ENCODE measurements at regions not wholly inside any gene's neighbourhood (a gene's known extent, or its start where the extent isn't known, plus 50 kb on each side); places are given as distances from the start of the nearest gene placed in this dataset.

GRCh38 chr10:4008676-4009382 lies 223.8 kb upstream of the KLF6 start:
- H3K9me3 Mint-ChIP-seq (ENCODE audit: unreplicated experiment), result no peaks in the 10 kb centered on the region
- DNase-seq, result no peak
- BruUV-seq (replicated peaks), result no TSS peak
- Histone ChIP-seq H3K9me3 (no peaks in the 10 kb centered on the region), H3K4me3 (ENCODE audit: low read depth, low read length) (no peak overlapping the region), H3K36me3 (ENCODE audit: control insufficient read depth, insufficient read depth, low read length) (no peaks in the 10 kb centered on the region), H3K27me3 (replicated peaks; ENCODE audit: control insufficient read depth, insufficient read depth, low read length) (no peaks in the 10 kb centered on the region), H3K4me1 (0 out of 2 replicates have a peak, but pooled peaks cover 3% of the 10 kb centered on the region)
- H3K4me3 Mint-ChIP-seq (ENCODE audit: unreplicated experiment), result no peak overlapping the region
- peaks cover 5% of the 10 kb centered on the region for H3K4me1 Mint-ChIP-seq (ENCODE audit: low read depth, unreplicated experiment)
- no peak overlapping the region for H3K27ac Mint-ChIP-seq (ENCODE audit: unreplicated experiment)
- intact Hi-C loops (cut with micrococcal nuclease; ENCODE audit: unreplicated experiment), result no loop called here
- TF ChIP-seq CTCF (IDR thresholded peaks at IDR 0.05; ENCODE audit: insufficient read depth in 1 of 2, low read depth in 1 of 2, low read length in 1 of 2, severe bottlenecking in 1 of 2, unreplicated experiment in 1 of 2), result no peak
- H3K36me3 Mint-ChIP-seq (ENCODE audit: insufficient read depth, unreplicated experiment), result no peaks in the 10 kb centered on the region
- ChIA-PET CTCF (no interaction called here), POLR2A (no interaction called here)
- H3K27me3 Mint-ChIP-seq (ENCODE audit: insufficient read depth, unreplicated experiment), result no peaks in the 10 kb centered on the region

GRCh38 chr10:4007771-4008170 lies 222.8 kb upstream of the KLF6 start:
- intact Hi-C loops (cut with micrococcal nuclease; ENCODE audit: unreplicated experiment), result no loop called here
- Mint-ChIP-seq H3K4me3 (ENCODE audit: unreplicated experiment) (no peak overlapping the region), H3K36me3 (ENCODE audit: insufficient read depth, unreplicated experiment) (no peaks in the 10 kb centered on the region), H3K4me1 (ENCODE audit: low read depth, unreplicated experiment) (peaks cover 5% of the 10 kb centered on the region), H3K9me3 (ENCODE audit: unreplicated experiment) (no peaks in the 10 kb centered on the region), H3K27ac (ENCODE audit: unreplicated experiment) (no peak overlapping the region), H3K27me3 (ENCODE audit: insufficient read depth, unreplicated experiment) (no peaks in the 10 kb centered on the region)
- TF ChIP-seq CTCF (IDR thresholded peaks at IDR 0.05; ENCODE audit: insufficient read depth in 1 of 2, low read depth in 1 of 2, low read length in 1 of 2, severe bottlenecking in 1 of 2, unreplicated experiment in 1 of 2), result no peak
- Histone ChIP-seq H3K36me3 (ENCODE audit: control insufficient read depth, insufficient read depth, low read length) (no peaks in the 10 kb centered on the region), H3K4me1 (0 out of 2 replicates have a peak, but pooled peaks cover 3% of the 10 kb centered on the region), H3K9me3 (no peaks in the 10 kb centered on the region), H3K27me3 (replicated peaks; ENCODE audit: control insufficient read depth, insufficient read depth, low read length) (no peaks in the 10 kb centered on the region), H3K4me3 (ENCODE audit: low read depth, low read length) (no peak overlapping the region)
- no TSS peak for BruUV-seq (replicated peaks)
- POLR2A ChIA-PET, result no interaction called here
- no peak for DNase-seq
- CTCF ChIA-PET, result no interaction called here

GRCh38 chr10:4006858-4007257 lies 221.8 kb upstream of the KLF6 start:
- no peak for TF ChIP-seq CTCF (IDR thresholded peaks at IDR 0.05; ENCODE audit: insufficient read depth in 1 of 2, low read depth in 1 of 2, low read length in 1 of 2, severe bottlenecking in 1 of 2, unreplicated experiment in 1 of 2)
- BruUV-seq (replicated peaks), result no TSS peak
- ChIA-PET CTCF (no interaction called here), POLR2A (no interaction called here)
- Histone ChIP-seq H3K4me3 (ENCODE audit: low read depth, low read length) (no peak overlapping the region), H3K4me1 (0 out of 2 replicates have a peak, but pooled peaks cover 3% of the 10 kb centered on the region), H3K27me3 (replicated peaks; ENCODE audit: control insufficient read depth, insufficient read depth, low read length) (no peaks in the 10 kb centered on the region), H3K9me3 (no peaks in the 10 kb centered on the region), H3K36me3 (ENCODE audit: control insufficient read depth, insufficient read depth, low read length) (no peaks in the 10 kb centered on the region)
- Mint-ChIP-seq H3K4me3 (ENCODE audit: unreplicated experiment) (no peak overlapping the region), H3K27me3 (ENCODE audit: insufficient read depth, unreplicated experiment) (no peaks in the 10 kb centered on the region), H3K4me1 (ENCODE audit: low read depth, unreplicated experiment) (peaks cover 5% of the 10 kb centered on the region), H3K27ac (ENCODE audit: unreplicated experiment) (no peak overlapping the region), H3K36me3 (ENCODE audit: insufficient read depth, unreplicated experiment) (no peaks in the 10 kb centered on the region), H3K9me3 (ENCODE audit: unreplicated experiment) (no peaks in the 10 kb centered on the region)
- DNase-seq, result no peak
- intact Hi-C loops (cut with micrococcal nuclease; ENCODE audit: unreplicated experiment), result no loop called here
